ENCODE measurements at regions not wholly inside any gene's neighbourhood (a gene's known extent, or its start where the extent isn't known, plus 50 kb on each side); places are given as distances from the start of the nearest gene placed in this dataset.

GRCh38 chr19:28834996-28835395 is 378.0 kb downstream of the UQCRFS1 start:
- no peak overlapping the region for H3K27ac ChIP-seq
- no peaks in the 10 kb centered on the region for H3K27me3 ChIP-seq
- ATAC-seq: no peak
- H3K4me1 ChIP-seq: no peaks in the 10 kb centered on the region
- TF ChIP-seq CTCF (IDR thresholded peaks at IDR 0.05 in 4 of 5, conservative IDR thresholded peaks at IDR 0.05 in 1 of 5) (no peak), POLR2A (IDR thresholded peaks at IDR 0.05) (no peak)
- in situ Hi-C loops (cut with MboI; ENCODE audit: low sequenced_read_pairs in 4 of 4) (no loop called here), intact Hi-C loops (cut with DNase I; ENCODE audit: low total_unique reads) (no loop called here)
- no peak for DNase-seq
- no peak overlapping the region for H3K4me3 ChIP-seq
- H3K36me3 ChIP-seq: no peaks in the 10 kb centered on the region
- H3K9me3 ChIP-seq: no peaks in the 10 kb centered on the region

GRCh38 chr19:28831462-28831861 is 381.5 kb downstream of the UQCRFS1 start:
- in situ Hi-C loops (cut with MboI; ENCODE audit: low sequenced_read_pairs in 4 of 4): no loop called here
- no peak for TF ChIP-seq POLR2A (IDR thresholded peaks at IDR 0.05)
- no peak for TF ChIP-seq CTCF (IDR thresholded peaks at IDR 0.05 in 4 of 5, conservative IDR thresholded peaks at IDR 0.05 in 1 of 5)
- DNase-seq: no peak
- Histone ChIP-seq H3K27ac (no peak overlapping the region), H3K9me3 (no peaks in the 10 kb centered on the region), H3K27me3 (no peaks in the 10 kb centered on the region), H3K36me3 (no peaks in the 10 kb centered on the region), H3K4me1 (no peaks in the 10 kb centered on the region), H3K4me3 (no peak overlapping the region)
- no peak for ATAC-seq
- intact Hi-C loops (cut with DNase I; ENCODE audit: low total_unique reads): no loop called here

GRCh38 chr19:28829762-28830161 is 383.2 kb downstream of the UQCRFS1 start:
- Histone ChIP-seq H3K27me3 (no peaks in the 10 kb centered on the region), H3K4me1 (no peaks in the 10 kb centered on the region), H3K36me3 (no peaks in the 10 kb centered on the region), H3K4me3 (no peak overlapping the region), H3K9me3 (no peaks in the 10 kb centered on the region), H3K27ac (no peak overlapping the region)
- in situ Hi-C loops (cut with MboI; ENCODE audit: low sequenced_read_pairs in 4 of 4) (no loop called here), intact Hi-C loops (cut with DNase I; ENCODE audit: low total_unique reads) (no loop called here)
- no peak for ATAC-seq
- no peak for DNase-seq
- TF ChIP-seq CTCF (IDR thresholded peaks at IDR 0.05 in 4 of 5, conservative IDR thresholded peaks at IDR 0.05 in 1 of 5) (no peak), POLR2A (IDR thresholded peaks at IDR 0.05) (no peak)

- TF ChIP-seq CTCF (IDR thresholded peaks at IDR 0.05 in 4 of 5, conservative IDR thresholded peaks at IDR 0.05 in 1 of 5): no peak
- no peak for TF ChIP-seq POLR2A (IDR thresholded peaks at IDR 0.05)
Observed at GRCh38 chr19:28829359-28829758, 383.6 kb downstream of the UQCRFS1 start.

GRCh38 chr19:28828276-28828870 is 384.6 kb downstream of the UQCRFS1 start:
- Histone ChIP-seq H3K4me1 (no peaks in the 10 kb centered on the region), H3K36me3 (no peaks in the 10 kb centered on the region), H3K27me3 (no peaks in the 10 kb centered on the region), H3K4me3 (no peak overlapping the region), H3K9me3 (no peaks in the 10 kb centered on the region), H3K27ac (no peak overlapping the region)
- TF ChIP-seq CTCF (IDR thresholded peaks at IDR 0.05 in 4 of 5, conservative IDR thresholded peaks at IDR 0.05 in 1 of 5): no peak
- no peak for TF ChIP-seq POLR2A (IDR thresholded peaks at IDR 0.05)
- no peak for DNase-seq
- intact Hi-C loops (cut with DNase I; ENCODE audit: low total_unique reads) (no loop called here), in situ Hi-C loops (cut with MboI; ENCODE audit: low sequenced_read_pairs in 4 of 4) (no loop called here)
- no peak for ATAC-seq

More at GRCh38 chr19:28829359-28829758, 383.6 kb downstream of the UQCRFS1 start:
- ATAC-seq: no peak
- Histone ChIP-seq H3K4me1 (no peaks in the 10 kb centered on the region), H3K27ac (no peak overlapping the region), H3K9me3 (no peaks in the 10 kb centered on the region), H3K27me3 (no peaks in the 10 kb centered on the region), H3K4me3 (no peak overlapping the region), H3K36me3 (no peaks in the 10 kb centered on the region)
- in situ Hi-C loops (cut with MboI; ENCODE audit: low sequenced_read_pairs in 4 of 4) (no loop called here), intact Hi-C loops (cut with DNase I; ENCODE audit: low total_unique reads) (no loop called here)
- no peak for DNase-seq

All from gastrocnemius medialis (tissue), 4 donors.